IPS-20b (cell line): ENCODE measurements at regions not wholly inside any gene's neighbourhood (a gene's known extent, or its start where the extent isn't known, plus 50 kb on each side); places are given as distances from the start of the nearest gene placed in this dataset.

ENCODE experiments used
- H3K27ac ChIP-seq: one replicate; pipeline ENCODE4 v1.5.1; 2013; ENCODE audit warnings: low read length
- H3K27me3 ChIP-seq: 2 replicates; pipeline ENCODE4 v1.6.1; 2013; ENCODE audit warnings: mild to moderate bottlenecking, low read length, inconsistent platforms; ENCODE audit not compliant: insufficient read depth
- H3K36me3 ChIP-seq: 2 replicates; pipeline ENCODE4 v1.6.1; 2013; ENCODE audit warnings: low read depth, mild to moderate bottlenecking, inconsistent platforms, low read length, moderate library complexity; ENCODE audit not compliant: insufficient read depth
- H3K4me1 ChIP-seq: 2 replicates; pipeline ENCODE4 v1.6.1; 2013; ENCODE audit warnings: mild to moderate bottlenecking, control low read depth, inconsistent platforms, low read length, moderate library complexity; ENCODE audit not compliant: insufficient read depth
- H3K4me3 ChIP-seq: 2 replicates; pipeline ENCODE4 v1.5.1; 2013; ENCODE audit warnings: mild to moderate bottlenecking, low read length, inconsistent platforms
- H3K9ac ChIP-seq: 2 replicates; pipeline ENCODE4 v1.6.1; 2013; ENCODE audit warnings: low read depth, mild to moderate bottlenecking, inconsistent platforms, low read length, moderate library complexity
- H3K9me3 ChIP-seq: 2 replicates; pipeline ENCODE4 v1.6.1; 2013; ENCODE audit warnings: mild to moderate bottlenecking, low read depth, low read length, inconsistent platforms; ENCODE audit not compliant: insufficient read depth

GRCh38 chr3:168156479-168156878, 60.8 kb upstream of the GOLIM4 start:
- no peak overlapping the region for H3K27ac ChIP-seq
- H3K9me3 ChIP-seq = peaks cover 18% of the 10 kb centered on the region
- H3K9ac ChIP-seq = no peak overlapping the region
- H3K27me3 ChIP-seq = no peaks in the 10 kb centered on the region
- H3K4me3 ChIP-seq = no peak overlapping the region
- no peaks in the 10 kb centered on the region for H3K36me3 ChIP-seq
- H3K4me1 ChIP-seq = no peaks in the 10 kb centered on the region

GRCh38 chr3:168155303-168155702, 59.6 kb upstream of the GOLIM4 start:
- Histone ChIP-seq H3K36me3 (no peaks in the 10 kb centered on the region), H3K9ac (no peak overlapping the region), H3K27ac (no peak overlapping the region), H3K27me3 (no peaks in the 10 kb centered on the region), H3K4me3 (no peak overlapping the region), H3K9me3 (peaks cover 18% of the 10 kb centered on the region), H3K4me1 (no peaks in the 10 kb centered on the region)

- H3K4me1 ChIP-seq = no peaks in the 10 kb centered on the region
- H3K9ac ChIP-seq = no peak overlapping the region
- H3K9me3 ChIP-seq = peaks cover 18% of the 10 kb centered on the region
- no peaks in the 10 kb centered on the region for H3K36me3 ChIP-seq
- H3K27ac ChIP-seq = no peak overlapping the region
- H3K27me3 ChIP-seq = no peaks in the 10 kb centered on the region
- H3K4me3 ChIP-seq = no peak overlapping the region
These were observed 58.4 kb upstream of the GOLIM4 start for GRCh38 chr3:168154089-168154488.

GRCh38 chr3:168152149-168152548, 56.4 kb upstream of the GOLIM4 start:
- Histone ChIP-seq H3K9ac (no peak overlapping the region), H3K36me3 (no peaks in the 10 kb centered on the region), H3K27me3 (no peaks in the 10 kb centered on the region), H3K9me3 (peaks cover 18% of the 10 kb centered on the region), H3K4me1 (no peaks in the 10 kb centered on the region), H3K27ac (no peak overlapping the region), H3K4me3 (no peak overlapping the region)
